Suppressor macrophage (primary cell): ENCODE measurements at regions not wholly inside any gene's neighbourhood (a gene's known extent, or its start where the extent isn't known, plus 50 kb on each side); places are given as distances from the start of the nearest gene placed in this dataset.

Source experiments
- DNase-seq, 4 experiments: peaks; one replicate each; pipeline ENCODE4 v3.0.0-alpha.2; 2020 to 2022

DNA sequence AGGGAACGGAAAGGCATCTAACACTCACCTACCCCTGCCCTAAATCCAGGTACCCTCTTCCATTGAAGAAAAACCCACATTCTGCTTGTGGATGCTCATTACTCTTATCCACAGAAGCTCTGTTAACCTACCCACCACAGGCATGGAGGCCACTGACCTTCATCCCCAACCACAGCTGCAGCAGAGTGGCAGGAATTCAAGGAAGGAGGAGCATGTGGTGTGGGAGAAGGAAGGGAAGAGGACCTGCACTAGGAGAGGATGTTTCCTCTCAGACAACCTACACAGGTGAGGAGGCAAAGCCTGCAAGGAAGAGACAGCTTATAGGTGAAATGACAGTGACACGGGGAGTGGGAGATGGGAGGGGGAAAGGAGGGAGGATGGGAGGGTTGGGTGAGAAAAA is 192.5 kb upstream of the TSC22D2 start:
- no peak for DNase-seq

DNA sequence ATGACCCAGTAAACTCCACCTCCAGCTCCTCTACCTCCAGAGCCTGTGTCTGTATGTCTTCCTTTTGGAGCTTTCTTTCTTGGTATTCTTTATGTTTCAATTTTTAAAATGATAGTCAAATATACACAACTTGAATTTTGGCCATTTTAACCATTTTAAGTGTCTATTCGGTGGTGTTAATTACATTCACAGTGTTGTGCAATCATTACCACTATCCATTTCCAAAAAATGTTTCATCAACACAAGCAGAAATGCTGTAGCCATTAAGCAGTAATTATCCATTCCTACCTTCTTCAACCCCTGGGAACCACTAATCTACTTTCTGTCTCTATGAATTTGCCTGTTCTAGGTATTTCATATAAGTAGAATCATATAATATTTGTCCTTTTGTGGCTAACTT is 194.5 kb upstream of the TSC22D2 start:
- DNase-seq, result no peak

DNA sequence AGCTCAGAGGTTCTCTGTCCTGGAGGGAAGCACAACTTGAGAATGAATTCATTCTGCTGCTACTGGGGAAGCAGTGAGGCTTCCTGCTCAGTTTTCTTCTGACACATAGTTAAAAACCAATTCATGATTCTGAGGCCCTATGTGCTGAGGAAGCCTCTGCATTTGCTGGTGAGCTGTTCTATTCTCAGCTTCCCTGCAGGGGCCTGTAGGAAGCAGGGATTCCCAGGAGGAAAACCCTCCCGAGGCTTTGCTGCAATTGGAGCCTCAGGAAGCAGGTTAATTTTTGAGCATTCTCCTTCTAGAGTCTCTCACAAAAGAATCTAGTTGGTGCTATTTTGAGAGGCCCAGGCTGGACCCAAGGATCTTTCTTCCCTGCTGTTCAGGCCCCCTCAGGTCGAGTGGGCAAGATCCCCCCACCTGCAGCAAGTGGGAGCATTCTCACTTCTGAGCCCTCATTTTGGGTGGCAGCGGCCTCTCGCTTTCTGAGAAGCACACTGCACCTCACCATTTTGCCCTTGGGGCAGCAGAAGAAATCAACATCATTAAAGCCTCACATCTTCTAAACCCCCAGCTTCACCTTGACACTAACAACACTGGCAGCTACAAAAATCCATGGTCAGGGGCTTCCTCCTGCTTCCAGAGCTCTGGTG is 197.5 kb upstream of the TSC22D2 start:
- no peak for DNase-seq

DNA sequence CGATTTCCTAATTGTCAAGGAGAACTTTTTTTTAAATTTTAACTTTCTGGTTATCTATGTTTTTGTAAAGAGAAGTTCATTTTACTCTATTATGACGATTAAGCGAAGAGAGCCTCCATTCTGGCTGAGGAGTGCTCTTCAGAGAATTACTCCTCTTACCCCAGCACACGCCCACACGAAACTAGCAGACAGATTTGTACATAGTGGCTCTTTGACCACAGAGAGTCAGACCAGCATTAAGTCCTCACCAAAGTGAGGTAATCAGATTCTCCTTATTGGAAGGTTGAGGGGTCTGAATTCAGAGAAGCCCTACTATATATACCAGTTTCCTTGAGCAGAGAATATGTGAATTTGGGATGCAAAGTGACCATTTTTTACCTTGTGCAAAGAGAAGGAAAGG is 204.8 kb upstream of the TSC22D2 start:
- DNase-seq, result peak in 3 of 4 experiments; percentile 29 to 42 (median 30)

DNA sequence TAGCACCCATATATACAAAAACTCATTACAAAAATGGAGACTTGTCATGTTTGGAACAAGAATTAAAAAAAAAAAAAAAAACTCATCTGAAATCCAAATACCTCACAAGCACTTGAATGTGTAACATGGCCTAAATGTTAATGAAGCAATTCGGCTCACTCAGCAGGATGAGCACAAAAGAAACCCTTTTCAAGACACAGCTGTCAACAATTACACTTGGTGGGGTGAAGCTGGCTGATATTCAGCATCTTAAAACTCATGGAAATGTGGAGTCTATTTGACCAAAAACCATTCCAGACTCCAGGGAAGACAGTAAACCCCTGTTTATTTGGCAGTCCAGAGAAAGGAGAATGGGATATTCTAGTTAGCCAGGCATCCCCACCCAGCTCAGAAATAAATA is 205.4 kb upstream of the TSC22D2 start:
- DNase-seq, result no peak

GRCh38 chr3:150194957-150195356 is 213.1 kb upstream of the TSC22D2 start:
- DNase-seq, result no peak

DNA sequence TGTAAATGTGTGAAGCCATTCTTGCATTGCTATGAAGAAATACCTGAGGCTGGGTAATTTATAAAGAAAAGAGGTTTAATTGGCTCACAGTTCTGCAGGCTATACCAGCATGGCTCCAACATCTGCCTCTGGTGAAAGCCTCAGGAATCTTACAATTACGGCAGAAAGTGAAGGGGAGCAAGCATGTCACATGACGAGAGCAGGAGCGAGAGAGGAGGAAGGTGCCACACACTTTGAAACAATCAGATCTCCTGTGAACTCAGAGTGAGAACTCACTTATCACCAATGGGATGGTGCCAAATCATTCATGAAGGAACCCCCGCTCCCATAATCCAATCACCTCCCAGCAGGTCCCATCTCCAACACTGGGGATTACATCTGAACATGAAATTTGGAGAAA is 213.6 kb upstream of the TSC22D2 start:
- DNase-seq, result no peak

DNA sequence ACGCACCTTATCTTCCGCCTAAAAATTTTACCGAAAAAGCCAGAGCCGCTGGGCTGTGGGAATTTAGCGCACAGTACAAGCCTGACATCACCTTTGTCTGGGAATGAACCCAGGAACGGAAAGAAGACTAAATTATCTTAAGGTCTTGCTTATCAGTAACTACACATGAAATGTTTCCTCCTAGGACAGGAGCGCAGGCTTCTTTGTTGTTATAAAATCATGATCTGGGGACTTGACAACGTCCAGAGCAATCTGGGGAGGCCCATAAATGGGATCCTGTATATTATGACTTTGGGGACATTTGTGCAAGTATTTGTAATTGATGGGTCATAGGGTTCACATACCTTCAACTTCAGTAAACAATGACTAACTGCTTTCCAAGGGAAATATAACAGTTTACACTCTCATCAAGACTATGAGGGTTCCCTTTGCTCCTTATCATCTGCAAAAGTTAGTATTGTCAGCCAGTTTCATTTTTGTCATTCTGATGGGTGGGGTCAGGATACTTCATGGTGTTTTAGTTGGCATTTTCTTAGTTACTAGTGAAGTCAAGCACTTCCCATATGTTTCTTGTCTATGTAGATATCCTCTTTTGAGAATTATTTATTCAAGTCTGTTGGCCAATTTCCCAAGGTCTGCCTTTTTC is 213.9 kb upstream of the PFN2 start:
- DNase-seq, result no peak

DNA sequence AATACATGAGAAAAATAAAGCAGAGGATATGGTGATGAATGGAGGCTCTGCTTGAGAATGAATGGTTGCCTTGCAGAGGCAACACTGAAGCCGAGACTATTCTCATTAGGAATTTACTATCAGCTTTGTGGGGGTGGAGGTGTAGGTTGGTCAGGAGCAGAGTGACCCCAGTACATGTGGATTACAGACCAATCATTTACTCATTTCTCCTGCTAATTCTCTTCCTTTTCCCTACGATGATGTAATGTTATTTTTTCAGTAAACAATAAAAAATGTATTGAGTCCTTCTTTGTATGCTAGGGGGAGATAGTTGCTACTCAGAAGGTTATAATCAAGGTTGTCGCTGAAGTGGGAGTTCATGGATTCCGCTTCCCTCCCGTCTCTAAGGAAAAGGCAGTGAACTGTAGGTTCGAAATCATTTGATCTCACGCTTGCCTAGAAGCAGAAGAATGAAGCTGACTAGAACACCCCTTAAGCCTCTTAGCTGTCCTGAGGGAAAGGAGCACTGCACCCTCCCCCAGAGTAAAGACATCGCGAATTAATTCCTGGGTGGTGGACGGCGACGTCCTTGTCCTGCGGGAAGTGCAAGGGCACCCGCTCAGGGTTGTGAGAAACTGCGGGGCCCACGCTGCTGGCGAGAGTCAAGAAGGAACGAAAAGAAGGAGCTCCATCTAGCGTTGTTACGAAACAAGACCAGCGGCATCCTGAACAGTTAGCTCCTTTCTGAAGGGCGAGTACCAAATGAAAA is 213.2 kb upstream of the PFN2 start:
- peak; percentile 68 to 83 (median 74) for DNase-seq

DNA sequence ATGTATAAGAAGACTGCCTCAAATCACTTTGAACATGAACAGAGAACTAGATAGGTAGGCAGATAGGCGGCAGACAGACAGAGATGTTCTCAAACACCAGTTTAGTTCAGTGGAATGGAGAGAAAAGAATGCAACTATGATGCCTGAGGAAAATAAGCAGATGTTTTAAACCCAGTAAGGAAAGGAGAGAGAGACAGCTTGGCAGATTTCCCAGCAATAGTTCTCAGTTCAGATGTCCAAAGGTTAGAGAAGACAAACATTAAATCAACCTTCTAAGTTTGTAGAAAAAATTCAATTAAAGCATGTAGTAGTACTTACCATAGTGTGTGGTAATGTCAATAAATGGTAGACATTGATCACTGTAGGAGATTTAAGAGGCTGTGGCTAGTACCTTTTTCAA is 209.6 kb upstream of the PFN2 start:
- no peak for DNase-seq

DNA sequence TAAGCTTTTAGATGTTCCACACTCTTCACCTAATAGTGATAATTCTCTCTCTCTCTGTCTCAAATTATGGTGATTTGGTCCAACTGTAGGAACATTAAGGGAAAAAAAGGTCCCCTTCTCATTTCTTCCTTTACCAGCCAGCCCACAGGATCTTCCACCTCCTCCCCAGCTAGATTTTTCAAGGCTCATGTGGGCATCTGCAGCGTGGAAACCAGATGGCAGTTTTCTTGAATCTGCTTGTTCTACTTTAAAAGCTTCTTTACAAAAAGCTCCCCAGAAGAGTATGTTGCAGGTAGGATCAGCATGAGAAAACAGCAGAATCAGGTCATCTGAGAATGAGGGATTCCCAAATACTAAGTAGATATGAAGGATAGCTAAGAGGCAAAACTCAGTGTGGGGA is 208.6 kb upstream of the PFN2 start:
- DNase-seq, result no peak

- peak in 1 of 4 experiments; percentile 3 for DNase-seq
These were observed 207.1 kb upstream of the PFN2 start for GRCh38 chr3:150177673-150178381.

DNA sequence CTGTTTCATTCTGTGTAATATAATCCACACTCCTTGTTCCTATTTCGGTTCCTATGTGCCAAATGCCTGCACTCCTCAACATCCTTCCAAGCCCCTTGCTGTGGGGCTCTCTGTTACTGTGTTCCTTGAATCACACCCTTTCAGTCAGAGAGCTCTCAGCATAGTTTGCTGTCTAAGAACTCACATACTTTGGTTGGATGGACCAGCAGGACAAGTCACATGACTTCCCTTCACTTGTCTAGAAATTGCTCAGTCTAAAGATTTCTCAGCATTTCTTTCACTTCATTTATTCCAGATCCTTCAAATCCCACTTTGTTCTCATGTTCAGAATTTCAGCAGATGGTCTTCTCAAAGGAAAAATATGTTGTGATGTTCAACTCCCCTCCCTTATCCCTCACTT is 203.5 kb upstream of the PFN2 start:
- peak in 1 of 4 experiments; percentile 10 for DNase-seq

- no peak for DNase-seq
These were observed 201.7 kb upstream of the PFN2 start for GRCh38 chr3:150172356-150172755.

GRCh38 chr3:150170852-150171520 is 200.3 kb upstream of the PFN2 start:
- DNase-seq, result no peak

GRCh38 chr3:150169330-150169940 is 198.7 kb upstream of the PFN2 start:
- DNase-seq, result no peak

DNA sequence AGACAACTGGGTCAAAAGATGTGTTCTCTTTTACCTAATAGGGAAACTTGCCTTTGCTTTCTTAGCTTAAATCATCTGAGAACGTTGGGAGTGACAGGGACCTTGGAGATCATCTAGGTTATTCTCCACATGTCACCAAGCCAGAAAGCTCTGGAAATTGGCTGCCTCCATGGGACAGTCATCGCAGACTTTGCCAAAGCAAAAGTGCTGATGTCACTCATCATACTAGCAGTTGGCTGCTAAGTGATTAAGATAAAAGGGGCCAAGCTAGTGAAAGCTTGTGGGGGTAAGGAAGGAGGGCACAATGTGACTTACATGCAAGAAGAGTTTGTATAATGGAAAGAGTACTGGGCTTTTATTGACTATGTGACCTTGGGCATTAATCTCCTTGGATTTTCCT is 198.0 kb upstream of the PFN2 start:
- no peak for DNase-seq

GRCh38 chr3:150165396-150166094 is 194.8 kb upstream of the PFN2 start:
- no peak for DNase-seq

DNA sequence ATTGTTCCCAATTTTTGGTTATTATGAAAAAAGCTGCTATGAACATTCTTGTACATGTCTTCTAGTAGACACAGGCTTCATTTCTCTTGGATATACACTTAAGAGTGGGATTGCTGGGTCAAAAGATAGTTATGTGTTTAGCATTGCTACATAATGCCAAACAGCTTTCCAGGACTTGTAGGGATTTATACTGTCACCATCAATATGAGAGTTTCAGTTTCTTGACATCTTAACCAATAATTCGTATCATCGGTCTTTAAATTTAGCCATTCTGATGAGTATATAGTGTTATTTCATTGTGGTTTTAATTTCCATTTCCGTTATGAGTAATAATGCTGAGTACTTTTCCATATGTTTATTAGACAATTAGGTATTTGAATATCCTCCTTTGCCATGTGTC is 190.3 kb upstream of the PFN2 start:
- DNase-seq, result no peak

- no peak for DNase-seq
These were observed 188.4 kb upstream of the PFN2 start for GRCh38 chr3:150158943-150159625.

GRCh38 chr3:150152567-150152966 is 181.9 kb upstream of the PFN2 start:
- DNase-seq, result no peak
